HEK293 (cell line): ENCODE measurements at regions not wholly inside any gene's neighbourhood (a gene's known extent, or its start where the extent isn't known, plus 50 kb on each side); places are given as distances from the start of the nearest gene placed in this dataset.

ENCODE experiments used
- ATF2 ChIP-seq: fragments of 450-650 bp; formaldehyde crosslinking; IDR thresholded peaks from 2 replicates; pipeline ENCODE4 v1.5.1; 2016; ENCODE audit warnings: missing biosample characterization, missing genetic modification characterization, low read depth
- BCL11B ChIP-seq: fragments of 450-650 bp; formaldehyde crosslinking; IDR thresholded peaks from 2 replicates; pipeline ENCODE4 v1.5.1; 2016; ENCODE audit warnings: low read depth, missing biosample characterization, missing genetic modification characterization
- CTCF ChIP-seq: fragments of 450-650 bp; formaldehyde crosslinking; IDR thresholded peaks from 2 replicates; pipeline ENCODE4 v1.5.1; 2016; ENCODE audit warnings: missing biosample characterization, missing genetic modification characterization
- ELK4 ChIP-seq: IDR thresholded peaks from 2 replicates; pipeline ENCODE4 v1.6.1; 2011; ENCODE audit warnings: mild to moderate bottlenecking, low read depth, low read length, borderline replicate concordance
- GLIS2 ChIP-seq: fragments of 450-650 bp; formaldehyde crosslinking; IDR thresholded peaks from 2 replicates; pipeline ENCODE4 v1.5.1; 2016; ENCODE audit warnings: missing biosample characterization, missing genetic modification characterization
- HOXA7 ChIP-seq: sonication (generic); formaldehyde crosslinking; IDR thresholded peaks from 2 replicates; pipeline ENCODE4 v1.8.1; 2022; ENCODE audit warnings: missing genetic modification reagents, borderline replicate concordance
- OVOL3 ChIP-seq: fragments of 450-650 bp; formaldehyde crosslinking; IDR thresholded peaks from 2 replicates; pipeline ENCODE4 v1.5.1; 2016; ENCODE audit warnings: missing biosample characterization, missing genetic modification characterization
- ZBTB11 ChIP-seq: fragments of 450-650 bp; formaldehyde crosslinking; conservative IDR thresholded peaks from 2 replicates; pipeline ENCODE4 v1.5.1; 2016; ENCODE audit warnings: low read depth, missing biosample characterization, missing genetic modification characterization
- ZNF510 ChIP-seq: fragments of 450-650 bp; formaldehyde crosslinking; IDR thresholded peaks from 2 replicates; pipeline ENCODE4 v1.5.1; 2018; ENCODE audit warnings: mild to moderate bottlenecking, missing genetic modification characterization, missing biosample characterization; ENCODE audit not compliant: insufficient replicate concordance

- TF ChIP-seq ATF2 = no peak
- no peak for TF ChIP-seq ZNF510 (tag by site-specific recombination)
- no peak for TF ChIP-seq HOXA7 (CRISPR knock-in tag)
- TF ChIP-seq CTCF (tag by site-specific recombination) = no peak
- TF ChIP-seq GLIS2 = no peak
- TF ChIP-seq OVOL3 (tag by site-specific recombination) = no peak
- no peak for TF ChIP-seq BCL11B (tag by site-specific recombination)
- TF ChIP-seq ELK4 = no peak
- TF ChIP-seq ZBTB11 = no peak
These were observed 57.5 kb upstream of the EED start for GRCh38 chr11:86187027-86187426.
